ENCODE measurements at regions not wholly inside any gene's neighbourhood (a gene's known extent, or its start where the extent isn't known, plus 50 kb on each side); places are given as distances from the start of the nearest gene placed in this dataset.

- TF ChIP-seq RAD21 (IDR thresholded peaks at IDR 0.05) (no peak), CTCF (IDR thresholded peaks at IDR 0.05; ENCODE audit: low read depth, low read length, missing input control) (no peak), GABPA (IDR thresholded peaks at IDR 0.05 in 1 of 2, conservative IDR thresholded peaks at IDR 0.05 in 1 of 2) (no peak), TAF1 (conservative IDR thresholded peaks at IDR 0.05) (no peak), ZBTB33 (IDR thresholded peaks at IDR 0.05) (no peak)
These were observed 310.1 kb upstream of the HNRNPA3 start for GRCh38 chr2:176902454-176902853.
